ENCODE measurements at regions not wholly inside any gene's neighbourhood (a gene's known extent, or its start where the extent isn't known, plus 50 kb on each side); places are given as distances from the start of the nearest gene placed in this dataset.

DNA sequence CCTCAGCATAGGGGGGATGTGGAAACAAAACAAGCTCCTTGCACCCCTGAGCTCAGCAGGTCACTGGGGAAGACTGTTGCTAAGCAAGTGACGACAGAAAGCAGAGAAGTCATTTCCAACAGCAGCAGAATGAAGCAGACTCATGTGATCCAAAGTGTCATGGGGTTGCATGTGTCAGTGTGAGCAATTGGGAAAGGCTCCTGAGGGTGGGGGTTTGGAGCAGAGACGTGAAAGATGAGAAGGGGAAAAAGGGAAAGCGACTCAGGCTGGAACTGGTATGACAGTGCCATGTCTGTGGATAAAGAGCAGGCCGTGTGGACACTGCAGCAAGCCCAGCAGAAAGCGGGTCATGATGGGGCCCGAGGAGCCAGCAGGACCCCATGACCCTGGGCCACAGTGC lies 363.9 kb downstream of the PREX1 start:
- 69% methylated on average over 6 of the region's 6 CpGs for WGBS
- Histone ChIP-seq H3K9me3 (ENCODE audit: control insufficient read depth, low read length) (no peaks in the 10 kb centered on the region), H2AFZ (ENCODE audit: low read depth, low read length) (no peak overlapping the region), H3K18ac (ENCODE audit: low read depth in 1 of 2, low read length in 2 of 2) (no peak overlapping the region), H3K36me3 (ENCODE audit: control insufficient read depth in 1 of 2, insufficient read depth in 2 of 2, low read depth in 1 of 2, low read length in 2 of 2) (no peaks in the 10 kb centered on the region), H3K4me3 (ENCODE audit: insufficient read depth in 1 of 2, low read depth in 1 of 2, low read length in 2 of 2) (no peak overlapping the region), H2BK15ac (ENCODE audit: low read depth, poor library complexity, severe bottlenecking) (no peak overlapping the region), H3K14ac (ENCODE audit: low read length in 2 of 2) (no peak overlapping the region), H3K4me2 (ENCODE audit: low read length, poor library complexity, severe bottlenecking) (no peak overlapping the region), H2AK5ac (ENCODE audit: low read length, severe bottlenecking) (no peak overlapping the region), H2BK120ac (ENCODE audit: low read depth, low read length) (no peak overlapping the region), H3K79me1 (replicated peaks; ENCODE audit: low read length, poor library complexity, severe bottlenecking) (no peaks in the 10 kb centered on the region), H3K9ac (ENCODE audit: low read length) (peak overlapping the region; percentile 81), H4K91ac (ENCODE audit: low read length) (no peak overlapping the region), H3K23ac (ENCODE audit: low read length in 2 of 2) (no peak overlapping the region), H3K4ac (ENCODE audit: low read depth in 1 of 2, low read length in 2 of 2) (no peak overlapping the region), H2BK12ac (ENCODE audit: low read length in 2 of 2) (no peak overlapping the region), H3K27me3 (ENCODE audit: control insufficient read depth in 1 of 2, insufficient read depth in 1 of 2, low read length in 2 of 2) (peaks cover 8 to 24% of the 10 kb centered on the region in 2 experiments), H4K8ac (ENCODE audit: low read length) (no peak overlapping the region), H3K4me1 (ENCODE audit: control insufficient read depth, insufficient read depth, low read depth, low read length) (peaks cover 2% of the 10 kb centered on the region), H2BK5ac (ENCODE audit: low read depth, low read length, poor library complexity, severe bottlenecking) (no peak overlapping the region), H3K27ac (ENCODE audit: low read length, poor library complexity, severe bottlenecking) (no peak overlapping the region)
- peak; percentile 47 for DNase-seq

DNA sequence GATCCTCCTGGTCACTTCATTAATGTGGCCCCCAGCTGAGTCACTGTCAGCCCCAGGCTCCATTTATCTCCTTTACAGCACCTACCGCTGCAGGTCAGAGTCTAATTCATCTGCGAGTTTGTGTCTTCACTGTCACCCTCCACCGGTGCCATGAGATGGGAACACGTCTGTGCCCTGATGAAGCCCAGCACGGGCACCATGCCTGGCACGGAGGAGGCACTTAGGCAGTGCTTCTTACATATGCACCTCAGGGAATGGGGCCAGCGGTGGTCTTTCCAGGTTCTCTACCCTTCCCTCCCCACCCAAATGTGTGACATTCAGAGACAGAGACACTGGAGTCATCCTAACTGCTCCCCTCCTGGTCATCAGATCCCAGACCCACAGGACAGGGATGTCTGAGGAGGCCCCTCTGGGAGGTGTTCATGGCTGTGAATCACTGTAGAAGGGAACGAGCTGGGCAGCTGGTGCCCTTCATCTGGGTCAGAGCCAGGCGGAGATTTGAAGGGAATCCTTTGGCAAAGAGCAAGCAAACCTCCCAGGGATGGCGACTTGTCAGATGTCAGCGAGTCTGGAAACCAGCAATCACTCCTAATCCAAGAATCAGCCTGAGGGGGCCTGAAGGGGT lies 364.6 kb downstream of the PREX1 start:
- Histone ChIP-seq H3K9me3 (ENCODE audit: control insufficient read depth, low read length) (no peaks in the 10 kb centered on the region), H3K4me2 (ENCODE audit: low read length, poor library complexity, severe bottlenecking) (no peak overlapping the region), H3K9ac (ENCODE audit: low read length) (peak overlapping the region; percentile 81), H2BK120ac (ENCODE audit: low read depth, low read length) (no peak overlapping the region), H3K27ac (ENCODE audit: low read length, poor library complexity, severe bottlenecking) (no peak overlapping the region), H2BK12ac (ENCODE audit: low read length in 2 of 2) (no peak overlapping the region), H3K36me3 (ENCODE audit: control insufficient read depth in 1 of 2, insufficient read depth in 2 of 2, low read depth in 1 of 2, low read length in 2 of 2) (no peaks in the 10 kb centered on the region), H3K4ac (ENCODE audit: low read depth in 1 of 2, low read length in 2 of 2) (no peak overlapping the region), H3K18ac (ENCODE audit: low read depth in 1 of 2, low read length in 2 of 2) (no peak overlapping the region), H4K8ac (ENCODE audit: low read length) (no peak overlapping the region), H2AK5ac (ENCODE audit: low read length, severe bottlenecking) (no peak overlapping the region), H3K23ac (ENCODE audit: low read length in 2 of 2) (no peak overlapping the region), H3K4me3 (ENCODE audit: insufficient read depth in 1 of 2, low read depth in 1 of 2, low read length in 2 of 2) (no peak overlapping the region), H4K91ac (ENCODE audit: low read length) (no peak overlapping the region), H2BK15ac (ENCODE audit: low read depth, poor library complexity, severe bottlenecking) (no peak overlapping the region), H3K79me1 (replicated peaks; ENCODE audit: low read length, poor library complexity, severe bottlenecking) (no peaks in the 10 kb centered on the region), H3K14ac (ENCODE audit: low read length in 2 of 2) (no peak overlapping the region), H2AFZ (ENCODE audit: low read depth, low read length) (no peak overlapping the region), H3K27me3 (ENCODE audit: control insufficient read depth in 1 of 2, insufficient read depth in 1 of 2, low read length in 2 of 2) (peaks cover 7 to 24% of the 10 kb centered on the region in 2 experiments), H2BK5ac (ENCODE audit: low read depth, low read length, poor library complexity, severe bottlenecking) (no peak overlapping the region), H3K4me1 (ENCODE audit: control insufficient read depth, insufficient read depth, low read depth, low read length) (peaks cover 2% of the 10 kb centered on the region)
- no peak for DNase-seq
- 84% methylated on average over 11 of the region's 11 CpGs for WGBS

DNA sequence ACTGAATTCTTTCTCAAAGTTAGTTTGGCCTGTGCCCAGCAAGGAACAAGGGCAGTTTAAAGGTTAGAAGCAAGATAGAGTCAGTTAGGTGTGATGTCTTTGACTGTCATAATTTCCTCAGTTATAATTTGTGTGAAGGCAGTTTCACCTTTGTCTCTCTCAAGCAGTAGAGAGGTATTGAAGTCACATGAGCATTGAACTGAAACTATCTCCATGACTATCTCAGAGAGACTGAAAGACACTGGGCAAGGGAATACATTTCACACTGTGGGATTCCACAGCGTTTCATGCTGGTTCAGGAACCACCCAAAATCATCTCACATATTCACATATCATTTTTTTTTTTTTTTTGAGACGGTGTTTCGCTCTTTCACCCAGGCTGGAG lies 366.1 kb downstream of the PREX1 start:
- Histone ChIP-seq H2AK5ac (ENCODE audit: low read length, severe bottlenecking) (no peak overlapping the region), H3K36me3 (ENCODE audit: control insufficient read depth in 1 of 2, insufficient read depth in 2 of 2, low read depth in 1 of 2, low read length in 2 of 2) (no peaks in the 10 kb centered on the region), H2BK12ac (ENCODE audit: low read length in 2 of 2) (no peak overlapping the region), H3K4me2 (ENCODE audit: low read length, poor library complexity, severe bottlenecking) (no peak overlapping the region), H2BK120ac (ENCODE audit: low read depth, low read length) (no peak overlapping the region), H3K14ac (ENCODE audit: low read length in 2 of 2) (no peak overlapping the region), H3K9me3 (ENCODE audit: control insufficient read depth, low read length) (no peaks in the 10 kb centered on the region), H3K27me3 (ENCODE audit: control insufficient read depth in 1 of 2, insufficient read depth in 1 of 2, low read length in 2 of 2) (peaks cover 7 to 24% of the 10 kb centered on the region in 2 experiments), H3K27ac (ENCODE audit: low read length, poor library complexity, severe bottlenecking) (no peak overlapping the region), H3K23ac (ENCODE audit: low read length in 2 of 2) (no peak overlapping the region), H3K79me1 (replicated peaks; ENCODE audit: low read length, poor library complexity, severe bottlenecking) (no peaks in the 10 kb centered on the region), H3K4me1 (ENCODE audit: control insufficient read depth, insufficient read depth, low read depth, low read length) (peaks cover 2% of the 10 kb centered on the region), H3K18ac (ENCODE audit: low read depth in 1 of 2, low read length in 2 of 2) (no peak overlapping the region), H2BK5ac (ENCODE audit: low read depth, low read length, poor library complexity, severe bottlenecking) (no peak overlapping the region), H2BK15ac (ENCODE audit: low read depth, poor library complexity, severe bottlenecking) (no peak overlapping the region), H3K4ac (ENCODE audit: low read depth in 1 of 2, low read length in 2 of 2) (no peak overlapping the region), H2AFZ (ENCODE audit: low read depth, low read length) (no peak overlapping the region), H3K4me3 (ENCODE audit: insufficient read depth in 1 of 2, low read depth in 1 of 2, low read length in 2 of 2) (no peak overlapping the region), H4K91ac (ENCODE audit: low read length) (no peak overlapping the region), H3K9ac (ENCODE audit: low read length) (no peak overlapping the region), H4K8ac (ENCODE audit: low read length) (no peak overlapping the region)
- no peak for DNase-seq
- WGBS: 73% methylated on average over 3 of the region's 3 CpGs

DNA sequence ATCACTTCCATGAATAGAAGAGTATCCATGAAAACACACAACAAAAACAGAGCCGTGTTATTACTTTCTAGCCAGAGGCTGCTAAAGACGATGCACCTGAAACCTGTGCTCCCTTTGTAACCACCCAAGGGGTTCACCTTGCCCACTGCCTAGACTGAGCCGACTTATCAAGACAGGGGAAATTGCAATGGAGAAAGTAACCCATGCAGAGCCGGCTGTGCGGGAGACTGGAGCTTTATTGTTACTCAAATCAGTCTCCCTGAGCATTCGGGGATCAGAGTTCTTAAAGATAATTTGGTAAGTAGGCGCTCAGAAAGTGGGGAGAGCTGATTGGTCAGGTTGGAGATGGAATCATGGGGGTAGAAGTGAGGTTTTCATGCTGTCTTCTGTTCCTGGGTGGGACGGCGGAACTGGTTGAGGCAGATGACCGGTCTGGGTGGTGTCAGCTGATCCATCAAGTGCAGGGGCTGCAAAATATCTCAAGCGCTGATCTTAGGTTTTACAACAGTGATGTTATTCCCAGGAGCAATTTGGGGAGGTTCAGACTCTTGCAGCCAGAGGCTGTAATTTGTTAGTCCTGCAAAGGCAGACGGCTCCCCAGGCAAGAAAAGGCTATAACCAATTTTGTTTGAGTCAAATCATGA lies 366.6 kb downstream of the PREX1 start:
- H2AK5ac ChIP-seq (ENCODE audit: low read length, severe bottlenecking): no peak overlapping the region

More for the DNA sequence above, 366.6 kb downstream of the PREX1 start:
- Histone ChIP-seq H3K4ac (ENCODE audit: low read depth in 1 of 2, low read length in 2 of 2) (no peak overlapping the region), H3K27me3 (ENCODE audit: control insufficient read depth in 1 of 2, insufficient read depth in 1 of 2, low read length in 2 of 2) (peaks cover 10 to 24% of the 10 kb centered on the region in 2 experiments), H3K4me1 (ENCODE audit: control insufficient read depth, insufficient read depth, low read depth, low read length) (peaks cover 2% of the 10 kb centered on the region), H2BK12ac (ENCODE audit: low read length in 2 of 2) (no peak overlapping the region), H3K4me2 (ENCODE audit: low read length, poor library complexity, severe bottlenecking) (no peak overlapping the region), H3K79me1 (replicated peaks; ENCODE audit: low read length, poor library complexity, severe bottlenecking) (no peaks in the 10 kb centered on the region), H2BK15ac (ENCODE audit: low read depth, poor library complexity, severe bottlenecking) (no peak overlapping the region), H2BK120ac (ENCODE audit: low read depth, low read length) (no peak overlapping the region), H3K4me3 (ENCODE audit: insufficient read depth in 1 of 2, low read depth in 1 of 2, low read length in 2 of 2) (no peak overlapping the region), H3K9ac (ENCODE audit: low read length) (no peak overlapping the region), H4K8ac (ENCODE audit: low read length) (no peak overlapping the region), H4K91ac (ENCODE audit: low read length) (no peak overlapping the region), H3K23ac (ENCODE audit: low read length in 2 of 2) (no peak overlapping the region), H3K14ac (ENCODE audit: low read length in 2 of 2) (no peak overlapping the region), H3K27ac (ENCODE audit: low read length, poor library complexity, severe bottlenecking) (no peak overlapping the region), H3K36me3 (ENCODE audit: control insufficient read depth in 1 of 2, insufficient read depth in 2 of 2, low read depth in 1 of 2, low read length in 2 of 2) (no peaks in the 10 kb centered on the region), H2AFZ (ENCODE audit: low read depth, low read length) (no peak overlapping the region), H3K9me3 (ENCODE audit: control insufficient read depth, low read length) (no peaks in the 10 kb centered on the region), H3K18ac (ENCODE audit: low read depth in 1 of 2, low read length in 2 of 2) (no peak overlapping the region), H2BK5ac (ENCODE audit: low read depth, low read length, poor library complexity, severe bottlenecking) (no peak overlapping the region)
- 45% methylated on average over 12 of the region's 12 CpGs for WGBS
- no peak for DNase-seq
